MM.1S (cell line): ENCODE measurements at regions not wholly inside any gene's neighbourhood (a gene's known extent, or its start where the extent isn't known, plus 50 kb on each side); places are given as distances from the start of the nearest gene placed in this dataset.

ENCODE experiments used
- CTCF ChIP-seq: fragments of 300-600 bp; sonication (generic); IDR thresholded peaks from 2 replicates; pipeline ENCODE4 v1.5.1; 2016; ENCODE audit warnings: antibody characterized with exemption, low read length, mixed read lengths
- EZH2 ChIP-seq: fragments of 300-600 bp; sonication (generic); optimal IDR thresholded peaks from 2 replicates; pipeline ENCODE3; 2017; ENCODE audit warnings: low read depth, mild to moderate bottlenecking, antibody characterized with exemption, low read length, mixed read lengths
- EZH2phosphoT487 ChIP-seq: fragments of 300-600 bp; sonication (generic); IDR thresholded peaks from 2 replicates; pipeline ENCODE4 v1.6.1; 2018; ENCODE audit warnings: antibody characterized with exemption, low read length

- TF ChIP-seq CTCF (no peak), EZH2 (no peak), EZH2phosphoT487 (no peak)
These were observed 118.4 kb upstream of the RMP24 start for GRCh38 chr18:35854095-35854494.
